ENCODE measurements at regions not wholly inside any gene's neighbourhood (a gene's known extent, or its start where the extent isn't known, plus 50 kb on each side); places are given as distances from the start of the nearest gene placed in this dataset.
A peak's percentile ranks its signal among the peaks of the same experiment; 100 is the strongest.

GRCh38 chrX:125507119-125507518, 187.4 kb downstream of the TEX13C start:
- Histone ChIP-seq H3K27me3 (replicated peaks; ENCODE audit: insufficient read depth) (no peaks in the 10 kb centered on the region), H3K9me3 (ENCODE audit: low read depth) (no peaks in the 10 kb centered on the region), H3K4me1 (ENCODE audit: insufficient read depth) (no peaks in the 10 kb centered on the region), H4K20me1 (ENCODE audit: insufficient read depth) (no peaks in the 10 kb centered on the region), H3K79me2 (ENCODE audit: insufficient read depth) (no peaks in the 10 kb centered on the region), H3K9me2 (ENCODE audit: insufficient read depth) (no peaks in the 10 kb centered on the region), H3K36me3 (ENCODE audit: low read depth) (no peaks in the 10 kb centered on the region), H3F3A (ENCODE audit: insufficient read depth) (no peaks in the 10 kb centered on the region), H3K9ac (no peak overlapping the region), H3K27ac (no peak overlapping the region), H3K4me2 (ENCODE audit: unreplicated experiment) (no peak overlapping the region), H3K4me3 (no peak overlapping the region), H2AFZ (no peak overlapping the region)
- in situ Hi-C loops (cut with MboI), result no loop called here
- 38 to 41% methylated on average over 1 of the region's 1 CpG for WGBS, 2 experiments (ENCODE audit: low coverage in 1 of 2, low lambda C conversion rate in 2 of 2, missing lambda C conversion rate in 2 of 2)
- DNase-seq, result peak; percentile 47
- TF ChIP-seq EZH2phosphoT487 (IDR thresholded peaks at IDR 0.05; ENCODE audit: insufficient read depth, low read depth), result no peak
- no peak for TF ChIP-seq EZH2 (IDR thresholded peaks at IDR 0.05; ENCODE audit: insufficient read depth, poor library complexity, severe bottlenecking)

- Histone ChIP-seq H3K9me3 (ENCODE audit: low read depth) (no peaks in the 10 kb centered on the region), H4K20me1 (ENCODE audit: insufficient read depth) (no peaks in the 10 kb centered on the region), H3K9me2 (ENCODE audit: insufficient read depth) (no peaks in the 10 kb centered on the region), H3K36me3 (ENCODE audit: low read depth) (no peaks in the 10 kb centered on the region), H3K4me1 (ENCODE audit: insufficient read depth) (no peaks in the 10 kb centered on the region), H3K4me3 (no peak overlapping the region), H3K9ac (no peak overlapping the region), H3K4me2 (ENCODE audit: unreplicated experiment) (no peak overlapping the region), H3K79me2 (ENCODE audit: insufficient read depth) (no peaks in the 10 kb centered on the region), H3F3A (ENCODE audit: insufficient read depth) (no peaks in the 10 kb centered on the region), H2AFZ (no peak overlapping the region), H3K27ac (no peak overlapping the region), H3K27me3 (replicated peaks; ENCODE audit: insufficient read depth) (no peaks in the 10 kb centered on the region)
- in situ Hi-C loops (cut with MboI), result no loop called here
- TF ChIP-seq EZH2 (IDR thresholded peaks at IDR 0.05; ENCODE audit: insufficient read depth, poor library complexity, severe bottlenecking), result no peak
- TF ChIP-seq EZH2phosphoT487 (IDR thresholded peaks at IDR 0.05; ENCODE audit: insufficient read depth, low read depth), result no peak
- DNase-seq, result no peak
- WGBS, 2 experiments (ENCODE audit: low coverage in 1 of 2, low lambda C conversion rate in 2 of 2, missing lambda C conversion rate in 2 of 2), result 7 to 8% methylated on average over 1 of the region's 1 CpG
Observed at GRCh38 chrX:125520029-125520428, 200.4 kb downstream of the TEX13C start.

DNA sequence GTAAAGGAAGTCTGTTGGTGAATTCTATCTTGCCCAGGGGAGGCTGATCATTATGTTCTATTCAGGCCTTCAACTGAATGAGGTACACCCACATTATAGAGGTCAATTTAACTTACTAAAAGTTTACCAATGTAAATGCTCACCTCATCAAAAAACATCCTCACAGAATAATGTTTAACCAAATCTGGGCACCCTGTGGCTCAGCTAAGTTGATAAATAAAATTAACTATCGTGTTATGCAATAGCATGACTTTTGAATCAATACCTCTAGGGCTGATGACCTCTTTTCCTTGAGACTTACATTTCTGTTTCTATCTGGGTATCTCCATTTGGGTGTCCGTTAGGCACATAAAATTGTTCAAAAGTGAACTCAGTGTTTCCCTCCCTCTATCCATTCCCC, 203.1 kb downstream of the TEX13C start:
- no peaks in the 10 kb centered on the region for H4K20me1 ChIP-seq (ENCODE audit: insufficient read depth)
- H3K4me3 ChIP-seq, result no peak overlapping the region
- no peaks in the 10 kb centered on the region for H3K9me3 ChIP-seq (ENCODE audit: low read depth)
- no peak overlapping the region for H3K4me2 ChIP-seq (ENCODE audit: unreplicated experiment)
- H3K9ac ChIP-seq, result no peak overlapping the region
- no peak for DNase-seq
- WGBS, 2 experiments (ENCODE audit: low coverage in 1 of 2, low lambda C conversion rate in 2 of 2, missing lambda C conversion rate in 2 of 2), result 8 to 9% methylated on average over 2 of the region's 2 CpGs
- no peaks in the 10 kb centered on the region for H3K27me3 ChIP-seq (replicated peaks; ENCODE audit: insufficient read depth)
- no peak for TF ChIP-seq EZH2 (IDR thresholded peaks at IDR 0.05; ENCODE audit: insufficient read depth, poor library complexity, severe bottlenecking)
- no peak for TF ChIP-seq EZH2phosphoT487 (IDR thresholded peaks at IDR 0.05; ENCODE audit: insufficient read depth, low read depth)
- no peak overlapping the region for H3K27ac ChIP-seq
- H3F3A ChIP-seq (ENCODE audit: insufficient read depth), result no peaks in the 10 kb centered on the region
- no peaks in the 10 kb centered on the region for H3K36me3 ChIP-seq (ENCODE audit: low read depth)
- in situ Hi-C loops (cut with MboI), result no loop called here
- no peaks in the 10 kb centered on the region for H3K4me1 ChIP-seq (ENCODE audit: insufficient read depth)
- no peaks in the 10 kb centered on the region for H3K9me2 ChIP-seq (ENCODE audit: insufficient read depth)
- H2AFZ ChIP-seq, result no peak overlapping the region
- no peaks in the 10 kb centered on the region for H3K79me2 ChIP-seq (ENCODE audit: insufficient read depth)

DNA sequence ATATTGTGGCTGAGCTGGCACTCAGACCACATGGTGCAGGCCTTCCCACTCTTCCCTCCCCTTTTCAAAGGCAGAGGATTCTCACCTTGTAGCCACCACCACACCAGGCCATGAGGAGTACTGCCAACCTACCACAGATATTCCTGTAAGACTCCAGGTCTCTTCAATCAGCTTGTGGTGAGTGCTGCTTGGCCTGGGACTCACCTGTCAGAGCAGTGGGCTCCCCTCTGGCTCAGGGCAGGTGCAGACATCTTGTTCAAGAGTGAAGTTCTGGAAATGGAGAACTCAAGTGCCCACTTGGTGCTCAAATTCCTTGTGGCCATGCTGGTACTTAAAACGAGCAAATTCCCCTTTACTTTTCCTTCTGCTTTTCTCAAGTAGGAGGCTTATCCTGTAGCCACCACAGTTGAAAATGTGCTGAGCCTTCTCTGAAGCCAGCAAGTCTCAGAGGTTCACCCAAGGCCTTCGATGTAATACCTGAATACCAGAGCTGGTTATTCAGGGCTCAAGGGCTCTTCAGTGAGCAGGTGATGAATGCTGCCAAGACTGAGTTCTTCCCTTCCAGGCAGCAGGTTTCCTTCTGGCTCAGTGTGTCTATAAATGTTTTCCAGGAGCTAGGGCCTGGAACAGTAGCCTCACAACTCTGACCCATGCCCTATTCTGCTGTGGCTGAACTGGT, 212.9 kb downstream of the TEX13C start:
- WGBS, 2 experiments (ENCODE audit: low coverage in 1 of 2, low lambda C conversion rate in 2 of 2, missing lambda C conversion rate in 2 of 2), result 7 to 11% methylated on average over 2 of the region's 2 CpGs

More for the DNA sequence above, 212.9 kb downstream of the TEX13C start:
- no peak overlapping the region for H3K4me3 ChIP-seq
- H3K4me2 ChIP-seq (ENCODE audit: unreplicated experiment), result no peak overlapping the region
- no peaks in the 10 kb centered on the region for H3K4me1 ChIP-seq (ENCODE audit: insufficient read depth)
- TF ChIP-seq EZH2 (IDR thresholded peaks at IDR 0.05; ENCODE audit: insufficient read depth, poor library complexity, severe bottlenecking), result no peak
- no peak for TF ChIP-seq EZH2phosphoT487 (IDR thresholded peaks at IDR 0.05; ENCODE audit: insufficient read depth, low read depth)
- no peaks in the 10 kb centered on the region for H3K9me2 ChIP-seq (ENCODE audit: insufficient read depth)
- no peaks in the 10 kb centered on the region for H3K79me2 ChIP-seq (ENCODE audit: insufficient read depth)
- no peak overlapping the region for H2AFZ ChIP-seq
- no peak for DNase-seq
- in situ Hi-C loops (cut with MboI), result no loop called here
- no peaks in the 10 kb centered on the region for H4K20me1 ChIP-seq (ENCODE audit: insufficient read depth)
- no peaks in the 10 kb centered on the region for H3K27me3 ChIP-seq (replicated peaks; ENCODE audit: insufficient read depth)
- H3K36me3 ChIP-seq (ENCODE audit: low read depth), result no peaks in the 10 kb centered on the region
- no peaks in the 10 kb centered on the region for H3K9me3 ChIP-seq (ENCODE audit: low read depth)
- no peak overlapping the region for H3K27ac ChIP-seq
- no peak overlapping the region for H3K9ac ChIP-seq
- H3F3A ChIP-seq (ENCODE audit: insufficient read depth), result no peaks in the 10 kb centered on the region
